ENCODE measurements at regions not wholly inside any gene's neighbourhood (a gene's known extent, or its start where the extent isn't known, plus 50 kb on each side); places are given as distances from the start of the nearest gene placed in this dataset.

DNA sequence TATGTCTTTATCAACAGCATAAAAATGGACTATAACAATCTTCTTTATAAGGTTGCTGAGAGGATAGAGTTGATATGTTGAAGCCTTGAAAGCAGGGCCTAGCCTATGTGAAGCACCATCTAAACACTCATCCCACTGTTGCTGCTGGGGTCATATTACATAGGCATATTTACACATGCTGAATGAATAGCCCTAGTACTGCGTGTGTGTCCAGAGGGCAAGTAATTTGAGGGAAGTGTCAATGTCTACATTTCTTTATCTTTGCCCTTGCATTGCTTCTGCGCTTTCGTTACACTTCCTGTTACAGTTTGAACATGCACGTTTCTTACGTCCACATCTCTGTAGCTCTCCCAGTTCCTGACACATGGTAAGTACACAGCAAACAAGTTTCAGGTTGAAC, 280.3 kb upstream of the ATP5MC3 start:
- intact Hi-C loops (cut with DNase I) = no loop called here
- no peaks in the 10 kb centered on the region for H3K27me3 ChIP-seq (ENCODE audit: control insufficient read depth, insufficient read depth, low read length)
- no peak for FAIRE-seq
- no peaks in the 10 kb centered on the region for H3K9me3 ChIP-seq (ENCODE audit: control insufficient read depth in 2 of 3, insufficient read depth in 1 of 3, low read length in 3 of 3)
- DNase-seq = peak in 1 of 5 donors; percentile 33
- H3K9ac ChIP-seq (ENCODE audit: low read length in 3 of 3) = no peak overlapping the region
- no peak overlapping the region for H3K4me3 ChIP-seq (ENCODE audit: low read length in 3 of 3)
- H3K36me3 ChIP-seq (ENCODE audit: control insufficient read depth in 2 of 3, insufficient read depth in 3 of 3, low read length in 3 of 3) = no peaks in the 10 kb centered on the region
- H3K4me1 ChIP-seq (ENCODE audit: control insufficient read depth in 2 of 3, insufficient read depth in 2 of 3, low read depth in 1 of 3, low read length in 3 of 3) = no peaks in the 10 kb centered on the region
- no peak overlapping the region for H3K27ac ChIP-seq (ENCODE audit: low read depth in 2 of 2, low read length in 2 of 2)
- TF ChIP-seq, protein P1, sequence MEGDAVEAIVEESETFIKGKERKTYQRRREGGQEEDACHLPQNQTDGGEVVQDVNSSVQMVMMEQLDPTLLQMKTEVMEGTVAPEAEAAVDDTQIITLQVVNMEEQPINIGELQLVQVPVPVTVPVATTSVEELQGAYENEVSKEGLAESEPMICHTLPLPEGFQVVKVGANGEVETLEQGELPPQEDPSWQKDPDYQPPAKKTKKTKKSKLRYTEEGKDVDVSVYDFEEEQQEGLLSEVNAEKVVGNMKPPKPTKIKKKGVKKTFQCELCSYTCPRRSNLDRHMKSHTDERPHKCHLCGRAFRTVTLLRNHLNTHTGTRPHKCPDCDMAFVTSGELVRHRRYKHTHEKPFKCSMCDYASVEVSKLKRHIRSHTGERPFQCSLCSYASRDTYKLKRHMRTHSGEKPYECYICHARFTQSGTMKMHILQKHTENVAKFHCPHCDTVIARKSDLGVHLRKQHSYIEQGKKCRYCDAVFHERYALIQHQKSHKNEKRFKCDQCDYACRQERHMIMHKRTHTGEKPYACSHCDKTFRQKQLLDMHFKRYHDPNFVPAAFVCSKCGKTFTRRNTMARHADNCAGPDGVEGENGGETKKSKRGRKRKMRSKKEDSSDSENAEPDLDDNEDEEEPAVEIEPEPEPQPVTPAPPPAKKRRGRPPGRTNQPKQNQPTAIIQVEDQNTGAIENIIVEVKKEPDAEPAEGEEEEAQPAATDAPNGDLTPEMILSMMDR (IDR thresholded peaks at IDR 0.05; ENCODE audit: borderline replicate concordance, extremely low read depth, insufficient read depth) = no peak

DNA sequence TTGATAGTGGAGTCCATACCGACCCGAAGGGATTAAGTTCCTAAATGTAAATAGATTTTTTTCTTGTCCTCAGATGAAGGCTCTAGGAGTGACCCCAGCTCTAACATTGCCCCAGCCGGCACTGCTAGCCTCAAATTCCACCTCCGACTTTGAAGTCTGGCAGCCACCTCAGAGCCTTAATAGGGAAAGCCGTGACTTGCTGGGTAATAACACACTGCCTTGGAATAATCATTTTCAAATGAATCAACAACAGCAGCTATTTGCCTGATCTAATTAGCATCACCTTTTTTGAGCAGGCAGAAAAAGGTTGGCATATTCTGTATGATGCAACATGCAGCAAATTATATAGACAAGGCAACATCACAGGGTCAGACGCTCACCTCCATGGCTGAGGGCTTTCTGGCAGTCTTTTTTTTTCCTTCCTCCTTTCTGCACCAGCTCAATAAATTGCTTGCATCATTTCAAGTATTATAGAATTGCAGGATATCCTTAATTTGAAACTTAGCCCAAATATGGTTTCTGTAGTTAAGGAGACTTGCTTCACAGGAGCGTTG, 276.5 kb upstream of the ATP5MC3 start:
- Histone ChIP-seq H3K27ac (ENCODE audit: low read depth in 2 of 2, low read length in 2 of 2) (no peak overlapping the region), H3K4me3 (ENCODE audit: low read length in 3 of 3) (no peak overlapping the region), H3K9me3 (ENCODE audit: control insufficient read depth in 2 of 3, insufficient read depth in 1 of 3, low read length in 3 of 3) (no peaks in the 10 kb centered on the region), H3K9ac (ENCODE audit: low read length in 3 of 3) (no peak overlapping the region), H3K27me3 (ENCODE audit: control insufficient read depth, insufficient read depth, low read length) (no peaks in the 10 kb centered on the region), H3K4me1 (ENCODE audit: control insufficient read depth in 2 of 3, insufficient read depth in 2 of 3, low read depth in 1 of 3, low read length in 3 of 3) (no peaks in the 10 kb centered on the region), H3K36me3 (ENCODE audit: control insufficient read depth in 2 of 3, insufficient read depth in 3 of 3, low read length in 3 of 3) (no peaks in the 10 kb centered on the region)
- intact Hi-C loops (cut with DNase I) = no loop called here
- DNase-seq = peak in 1 of 5 donors; percentile 23
- FAIRE-seq = no peak
- TF ChIP-seq, protein P1 (IDR thresholded peaks at IDR 0.05; ENCODE audit: borderline replicate concordance, extremely low read depth, insufficient read depth) = no peak

DNA sequence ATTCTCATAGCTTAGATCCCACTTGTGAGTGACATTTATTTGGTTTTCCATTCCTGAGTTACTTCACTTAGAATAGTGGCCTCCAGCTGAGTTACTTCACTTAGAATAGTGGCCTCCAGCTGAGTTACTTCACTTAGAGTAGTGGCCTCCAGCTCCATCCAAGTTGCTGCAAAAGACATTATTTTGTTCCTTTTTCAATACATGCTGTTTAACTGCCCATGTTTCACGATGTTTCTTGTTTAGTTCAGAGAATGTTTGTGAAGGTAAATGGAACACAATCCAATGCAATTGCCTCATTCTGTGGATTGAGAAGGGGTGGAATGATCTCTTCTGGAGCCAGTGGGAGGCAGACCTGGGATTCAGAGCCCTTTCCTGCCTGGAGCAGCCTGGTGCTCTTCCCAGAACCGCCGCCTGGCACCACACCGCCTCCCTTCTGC, 273.5 kb upstream of the ATP5MC3 start:
- no peak for DNase-seq
- H3K27me3 ChIP-seq (ENCODE audit: control insufficient read depth, insufficient read depth, low read length) = no peaks in the 10 kb centered on the region
- H3K4me1 ChIP-seq (ENCODE audit: control insufficient read depth in 2 of 3, insufficient read depth in 2 of 3, low read depth in 1 of 3, low read length in 3 of 3) = no peaks in the 10 kb centered on the region
- no peak overlapping the region for H3K4me3 ChIP-seq (ENCODE audit: low read length in 3 of 3)
- H3K9ac ChIP-seq (ENCODE audit: low read length in 3 of 3) = no peak overlapping the region
- TF ChIP-seq, protein P1 (IDR thresholded peaks at IDR 0.05; ENCODE audit: borderline replicate concordance, extremely low read depth, insufficient read depth) = no peak
- H3K27ac ChIP-seq (ENCODE audit: low read depth in 2 of 2, low read length in 2 of 2) = no peak overlapping the region
- intact Hi-C loops (cut with DNase I) = no loop called here
- H3K9me3 ChIP-seq (ENCODE audit: control insufficient read depth in 2 of 3, insufficient read depth in 1 of 3, low read length in 3 of 3) = no peaks in the 10 kb centered on the region
- H3K36me3 ChIP-seq (ENCODE audit: control insufficient read depth in 2 of 3, insufficient read depth in 3 of 3, low read length in 3 of 3) = no peaks in the 10 kb centered on the region
- FAIRE-seq = no peak

All from kidney (tissue), 13 donors.